PFSK-1 (cell line): ENCODE measurements at regions not wholly inside any gene's neighbourhood (a gene's known extent, or its start where the extent isn't known, plus 50 kb on each side); places are given as distances from the start of the nearest gene placed in this dataset.

Source experiments
- POLR2AphosphoS5 ChIP-seq: IDR thresholded peaks from 2 replicates; pipeline ENCODE4 v1.6.1; 2012; ENCODE audit warnings: low read depth, mild to moderate bottlenecking, control low read depth, low read length, moderate library complexity
- SIN3A ChIP-seq: IDR thresholded peaks from 2 replicates; pipeline ENCODE4 v1.6.1; 2012; ENCODE audit warnings: mild to moderate bottlenecking, low read length, moderate library complexity, borderline replicate concordance; ENCODE audit not compliant: insufficient read depth

GRCh38 chr14:28163897-28164296, 602.7 kb upstream of the FOXG1 start:
- no peak for TF ChIP-seq POLR2AphosphoS5
- TF ChIP-seq SIN3A, result no peak
